ENCODE measurements at regions not wholly inside any gene's neighbourhood (a gene's known extent, or its start where the extent isn't known, plus 50 kb on each side); places are given as distances from the start of the nearest gene placed in this dataset.

DNA sequence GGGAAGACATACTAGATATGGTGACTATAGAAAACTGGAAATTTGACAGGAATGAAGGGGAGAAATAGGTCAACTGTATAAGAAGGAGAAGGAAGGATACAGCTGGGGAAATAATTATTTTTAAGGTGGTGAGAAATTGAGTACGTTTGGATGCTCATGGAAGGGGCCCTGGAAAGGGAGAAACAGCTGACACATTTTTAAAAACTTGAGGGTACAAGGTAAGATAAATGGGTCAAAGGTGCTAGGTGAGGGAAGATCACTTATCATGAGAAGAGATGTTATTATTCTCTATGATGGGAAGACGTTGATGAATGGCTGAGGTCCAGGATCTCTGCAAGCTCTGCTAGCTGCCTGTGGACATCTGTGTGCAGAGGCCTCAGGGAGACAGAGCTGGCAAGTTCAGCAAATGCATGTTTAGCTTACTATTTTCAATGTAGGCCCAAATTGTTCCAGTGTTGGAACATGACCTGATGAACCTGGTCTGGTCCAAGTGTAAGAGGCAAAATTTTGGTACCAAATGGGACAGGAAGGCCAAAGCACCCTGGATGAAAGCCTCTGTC lies 181.7 kb downstream of the MTRR start:
- DNase-seq (ENCODE audit: low read depth in 2 of 2): no peak

DNA sequence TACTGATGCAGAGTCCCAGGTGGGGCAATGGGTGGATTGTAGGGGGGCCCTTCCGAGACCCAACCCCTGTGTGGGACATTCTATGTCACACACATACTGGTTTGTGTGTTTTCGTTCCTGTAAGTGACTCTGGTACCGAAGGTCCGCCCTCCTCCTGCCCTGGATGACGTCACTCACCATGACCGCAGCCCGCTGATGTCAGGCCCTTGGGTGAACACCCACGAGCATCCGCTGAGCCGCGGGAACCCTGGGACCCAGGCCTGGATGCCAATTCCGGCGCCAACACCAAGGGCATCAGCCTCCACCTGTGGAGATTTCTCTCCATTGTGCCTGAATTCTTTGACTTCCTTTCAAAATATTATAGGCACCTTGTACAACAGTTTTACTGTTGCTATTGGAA lies 184.3 kb downstream of the MTRR start:
- DNase-seq (ENCODE audit: low read depth in 2 of 2): no peak

DNA sequence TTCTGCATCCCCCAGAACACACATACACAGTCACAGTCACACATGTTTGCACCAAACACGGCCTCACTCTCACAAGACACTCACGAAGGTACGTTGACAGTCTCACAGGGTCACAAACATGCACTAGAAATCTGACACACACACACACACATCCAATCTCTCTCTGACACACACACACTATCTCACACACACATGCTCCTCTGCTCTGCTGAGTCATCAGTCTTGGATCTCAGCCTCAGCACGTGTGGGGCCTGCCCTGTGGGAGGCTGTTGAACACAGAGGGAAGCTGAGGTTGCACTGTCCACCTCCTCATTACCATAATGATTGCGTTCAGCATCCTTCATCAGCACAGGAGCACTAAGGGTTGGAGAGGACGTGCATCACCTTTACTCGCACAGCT lies 188.8 kb downstream of the MTRR start:
- DNase-seq (ENCODE audit: low read depth in 2 of 2): no peak

DNA sequence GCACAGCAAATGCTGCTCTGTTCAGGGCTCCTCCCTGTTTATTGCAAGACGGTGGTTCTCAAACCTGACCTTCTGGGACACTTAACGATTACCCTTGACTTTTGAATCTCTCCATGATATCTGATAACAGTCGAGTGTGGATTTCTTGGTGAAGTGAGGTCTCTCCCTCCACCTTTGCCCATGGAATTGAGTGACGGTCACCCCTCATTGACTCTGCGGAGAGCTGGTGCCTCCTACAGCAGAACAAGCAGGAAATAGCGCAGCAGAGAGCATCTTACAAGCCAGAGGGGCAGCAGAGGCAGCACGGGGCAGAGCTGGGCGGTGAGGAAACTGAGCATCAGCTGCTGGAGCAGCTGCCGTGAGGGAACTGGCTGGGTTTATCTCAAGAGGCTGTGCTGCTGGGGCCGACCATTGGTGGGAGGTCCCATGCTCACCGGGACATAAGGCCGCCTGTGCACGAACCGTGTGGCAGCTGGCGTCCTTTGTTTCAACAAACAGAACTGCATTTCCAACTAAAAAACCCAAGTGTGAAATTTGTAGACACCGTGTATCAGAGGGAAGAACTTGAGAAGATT lies 189.8 kb downstream of the MTRR start:
- no peak for DNase-seq (ENCODE audit: low read depth in 2 of 2)

DNA sequence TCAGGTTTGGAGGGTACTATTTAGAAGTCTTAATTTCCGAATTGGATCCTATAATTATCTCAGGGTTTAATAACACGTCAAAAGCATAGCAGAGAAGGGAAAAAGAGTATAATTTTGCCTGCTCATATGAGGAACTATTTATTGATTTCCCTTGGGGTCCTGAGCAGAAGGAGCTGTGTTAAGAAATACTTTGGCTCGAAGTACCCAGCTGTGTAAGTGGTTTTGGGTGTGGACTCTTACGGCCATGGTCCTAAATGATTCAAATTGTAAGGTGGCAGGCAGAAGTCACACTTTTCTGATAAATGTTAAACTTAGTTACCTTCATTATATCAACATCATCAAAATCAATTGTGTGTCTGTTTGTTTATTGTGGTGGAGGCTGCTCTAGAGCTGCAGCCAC lies 190.4 kb downstream of the MTRR start:
- DNase-seq (ENCODE audit: low read depth in 2 of 2): no peak

DNA sequence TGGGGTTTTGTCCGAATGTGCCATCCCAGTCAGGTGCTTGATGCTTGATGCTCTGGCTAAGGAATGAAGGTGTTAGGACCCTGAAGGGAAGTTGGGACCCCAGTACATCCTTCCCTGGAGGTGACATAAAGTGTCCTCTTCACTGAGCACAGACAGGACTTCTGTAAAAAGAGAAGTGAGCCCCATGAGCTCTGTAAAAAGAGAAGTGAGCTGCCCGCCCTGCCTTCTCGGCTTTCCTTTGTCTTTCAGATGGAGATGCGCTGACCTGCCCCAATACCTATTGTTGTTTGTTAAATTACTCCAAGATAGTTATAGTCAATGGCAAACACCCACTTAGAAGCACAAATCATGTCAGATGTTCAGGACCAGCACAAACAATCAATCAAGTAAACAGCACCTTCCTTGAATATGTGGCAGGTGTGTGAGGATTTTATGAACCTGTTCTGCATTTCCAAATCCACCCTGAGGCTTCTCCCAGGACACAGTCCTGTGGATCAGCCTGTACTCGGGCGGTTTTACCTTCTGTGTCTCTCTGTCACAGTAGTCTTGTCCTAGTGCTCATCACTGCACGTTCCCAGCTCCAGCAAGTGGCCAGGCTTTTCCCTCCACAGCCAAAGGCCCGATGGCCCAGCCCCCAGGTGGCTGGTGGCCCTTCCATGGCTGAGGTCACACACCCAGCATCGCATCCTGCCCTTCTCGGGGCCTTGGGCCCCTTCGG lies 191.4 kb downstream of the MTRR start:
- DNase-seq (ENCODE audit: low read depth in 2 of 2): no peak

DNA sequence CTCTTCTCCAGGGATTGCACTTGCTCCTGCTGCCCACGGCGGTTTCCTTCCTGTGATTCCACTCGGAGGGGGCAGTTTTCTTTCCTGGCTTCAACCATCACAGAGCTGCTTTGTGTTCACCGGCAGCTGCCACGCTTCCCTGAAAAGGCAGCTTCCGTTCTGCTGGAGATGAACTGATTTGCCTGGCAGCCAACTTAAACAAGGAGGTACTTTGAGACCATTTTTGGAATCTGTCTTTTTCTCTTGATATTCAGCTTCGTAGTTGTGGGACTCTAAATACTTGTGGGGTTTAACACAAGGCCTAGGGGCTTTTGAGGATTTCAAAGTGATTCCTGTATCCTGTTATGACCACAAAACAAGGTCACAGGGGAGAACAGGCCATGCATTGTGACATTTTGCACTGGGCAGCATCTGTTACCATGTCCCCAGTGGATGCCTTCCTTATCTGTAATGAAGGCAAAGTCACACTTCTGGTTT lies 192.0 kb downstream of the MTRR start:
- no peak for DNase-seq (ENCODE audit: low read depth in 2 of 2)

DNA sequence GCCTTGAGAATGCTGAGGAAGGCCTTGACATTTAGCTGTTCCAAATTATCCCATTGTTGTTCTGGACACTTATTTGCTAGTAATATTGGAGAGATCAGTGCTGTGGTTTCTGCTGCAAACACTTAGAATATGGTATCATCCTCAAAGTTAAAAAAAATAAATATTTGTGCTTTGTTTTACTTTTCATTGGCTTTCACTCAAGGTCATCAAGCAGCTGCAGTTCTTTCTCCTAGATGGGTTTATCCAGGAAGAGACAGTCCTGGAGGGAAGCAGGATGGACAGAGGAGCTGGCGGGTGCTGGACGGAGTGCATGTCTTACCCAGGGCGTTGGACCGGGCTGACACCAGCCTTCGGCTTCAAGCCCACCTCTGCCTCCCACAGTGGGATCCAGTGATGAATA lies 193.6 kb downstream of the MTRR start:
- no peak for DNase-seq (ENCODE audit: low read depth in 2 of 2)

DNA sequence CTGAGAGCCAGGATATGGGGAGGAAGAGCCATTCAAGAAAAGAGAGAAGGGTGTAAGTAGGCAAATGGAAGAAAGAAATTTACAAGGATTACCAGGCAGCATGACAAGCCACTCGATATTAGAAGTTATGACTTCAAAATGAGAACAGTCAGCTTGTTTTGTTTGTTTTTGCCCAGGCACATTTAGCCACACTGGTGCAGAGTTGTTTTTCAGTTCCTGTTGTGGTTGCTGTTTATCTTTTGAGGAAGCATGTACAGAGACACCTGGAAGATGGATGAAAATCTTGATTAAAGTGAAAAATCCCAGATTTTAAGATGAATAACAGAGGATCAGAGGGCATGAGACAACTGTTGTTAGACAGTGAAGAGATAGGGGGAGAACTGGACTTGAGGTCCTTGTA lies 199.1 kb downstream of the MTRR start:
- DNase-seq (ENCODE audit: low read depth in 2 of 2): no peak

DNA sequence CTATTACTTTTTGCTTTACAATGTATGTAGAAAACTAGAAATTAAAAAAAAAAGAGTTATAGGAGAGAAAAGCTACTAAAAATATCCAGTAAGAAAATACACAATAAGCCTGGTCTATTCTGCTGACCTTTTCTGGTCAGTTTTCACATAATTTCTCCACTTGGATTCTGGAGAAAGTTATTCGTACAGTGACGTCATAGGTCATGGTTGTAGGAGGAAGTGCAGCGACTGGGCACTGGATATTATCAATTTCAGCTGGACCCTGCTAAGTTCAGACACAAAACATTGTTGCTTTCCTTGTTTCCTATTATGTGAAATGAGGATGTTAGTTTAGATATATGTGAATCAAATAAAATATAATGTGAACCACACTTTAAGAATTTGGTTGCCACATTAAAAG lies 201.2 kb downstream of the MTRR start:
- no peak for DNase-seq (ENCODE audit: low read depth in 2 of 2)

DNA sequence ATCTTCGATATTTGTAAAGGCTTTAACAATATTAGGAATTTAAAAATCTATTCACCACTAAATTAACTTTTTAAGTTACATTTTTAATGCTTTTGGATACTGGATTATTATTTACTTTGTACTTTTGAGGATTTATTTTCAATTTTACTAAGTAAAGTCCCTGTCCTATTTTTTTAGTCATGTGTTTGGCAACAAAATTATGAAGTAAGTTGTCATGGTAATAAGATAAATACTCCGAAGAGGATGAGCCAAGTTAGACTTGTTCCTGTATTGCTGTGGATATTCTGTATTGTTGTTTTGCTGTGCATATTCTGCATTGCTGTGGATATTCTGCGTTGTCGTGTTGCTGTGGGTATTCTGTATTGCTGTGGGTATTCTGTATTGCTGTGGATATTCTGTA lies 210.1 kb downstream of the MTRR start:
- no peak for DNase-seq (ENCODE audit: low read depth in 2 of 2)

DNA sequence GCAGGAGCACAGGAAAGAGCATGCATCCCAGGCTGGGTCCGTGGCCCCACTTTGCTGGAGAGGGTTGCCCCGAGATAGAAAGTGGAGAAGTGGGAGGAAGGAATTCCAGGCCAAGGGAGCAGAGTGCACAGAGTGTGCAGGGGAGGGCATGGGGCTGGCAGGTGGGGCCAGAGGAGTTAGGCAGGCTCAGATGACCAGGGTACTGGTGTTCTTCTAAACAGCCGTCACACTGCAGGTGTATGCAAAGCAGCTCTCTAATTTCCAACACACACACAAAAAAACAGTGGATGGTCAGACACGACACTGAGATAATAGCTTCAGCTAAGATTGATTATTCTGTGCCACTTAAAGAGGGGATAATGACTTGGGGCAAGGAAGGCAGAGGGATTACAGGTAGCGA lies 212.2 kb downstream of the MTRR start:
- DNase-seq (ENCODE audit: low read depth in 2 of 2): no peak

DNA sequence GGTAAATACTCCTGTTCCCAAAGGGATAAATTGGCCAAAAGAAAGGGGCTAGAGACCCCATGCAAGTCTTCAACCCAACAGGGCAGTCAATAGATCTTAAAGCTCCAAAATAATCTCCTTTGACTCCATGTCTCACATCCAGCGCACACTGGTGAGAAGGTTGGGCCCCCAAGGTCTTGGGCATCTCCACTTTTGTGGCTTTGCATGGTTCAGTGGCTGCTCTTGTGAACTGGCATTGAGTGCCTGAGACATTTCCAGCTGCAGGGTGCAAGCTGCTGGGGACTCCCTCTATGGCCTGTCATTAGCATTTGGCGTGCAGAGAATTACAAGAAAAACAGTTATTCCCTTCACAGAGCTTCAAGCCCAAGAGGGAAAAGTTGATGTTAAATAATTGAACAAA lies 224.7 kb downstream of the MTRR start:
- no peak for DNase-seq (ENCODE audit: low read depth in 2 of 2)

DNA sequence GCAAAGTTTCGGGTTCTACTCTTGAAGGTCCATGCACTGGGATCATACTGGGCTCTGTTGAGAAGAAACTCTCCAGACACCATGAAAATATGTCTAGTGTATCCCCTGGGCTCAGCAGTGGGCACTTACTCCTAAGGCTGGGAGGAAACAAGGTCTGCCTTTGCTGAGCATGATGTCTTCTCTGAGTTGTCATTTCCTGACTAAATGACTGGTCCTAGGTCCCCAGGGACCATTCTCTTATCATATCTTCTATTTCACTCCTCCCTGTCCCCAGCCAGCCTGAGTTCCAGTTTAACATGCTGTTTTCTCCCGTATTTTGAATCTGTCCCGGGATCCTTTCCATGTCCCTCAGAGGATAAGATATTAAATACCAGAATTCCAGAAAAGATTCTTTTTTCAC lies 225.4 kb downstream of the MTRR start:
- DNase-seq (ENCODE audit: low read depth in 2 of 2): no peak

DNA sequence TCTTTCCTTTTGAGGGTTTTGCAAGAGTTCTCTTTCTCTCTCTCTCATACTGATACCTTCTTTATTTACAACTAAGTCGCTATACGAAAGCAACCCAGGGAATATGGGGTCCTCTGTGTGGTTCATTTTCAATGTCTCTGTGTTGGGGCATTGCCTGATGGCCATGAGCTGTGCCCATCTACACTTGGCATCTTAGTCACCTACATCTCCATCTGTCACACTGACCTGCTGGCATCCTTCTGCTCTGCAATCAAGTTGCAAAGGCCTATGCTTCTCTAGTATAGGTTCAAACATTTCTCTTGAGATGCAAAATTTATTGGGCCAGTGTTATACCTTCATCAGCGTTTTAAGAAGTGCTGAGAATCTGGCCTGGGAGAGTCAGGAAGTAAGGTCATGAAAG lies 228.2 kb downstream of the MTRR start:
- DNase-seq (ENCODE audit: low read depth in 2 of 2): no peak

DNA sequence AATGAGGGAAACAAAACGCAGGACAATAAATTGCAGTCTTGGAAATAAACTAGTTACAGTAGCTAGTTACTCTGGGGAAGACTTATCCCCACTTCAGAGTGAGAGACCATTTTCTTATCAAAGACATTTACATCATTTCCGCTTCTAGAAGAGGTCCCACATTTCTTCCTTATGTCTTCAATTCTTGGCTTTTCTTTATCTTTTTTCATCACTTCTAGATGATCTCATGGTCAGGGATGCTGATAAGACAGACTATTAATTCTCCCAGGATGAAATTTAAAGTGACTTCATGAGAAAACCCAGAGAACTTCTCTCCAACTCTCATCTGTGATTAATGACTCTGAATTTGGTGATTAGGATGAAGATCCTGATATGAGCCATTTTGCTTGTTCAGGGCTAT lies 229.1 kb downstream of the MTRR start:
- DNase-seq (ENCODE audit: low read depth in 2 of 2): no peak

DNA sequence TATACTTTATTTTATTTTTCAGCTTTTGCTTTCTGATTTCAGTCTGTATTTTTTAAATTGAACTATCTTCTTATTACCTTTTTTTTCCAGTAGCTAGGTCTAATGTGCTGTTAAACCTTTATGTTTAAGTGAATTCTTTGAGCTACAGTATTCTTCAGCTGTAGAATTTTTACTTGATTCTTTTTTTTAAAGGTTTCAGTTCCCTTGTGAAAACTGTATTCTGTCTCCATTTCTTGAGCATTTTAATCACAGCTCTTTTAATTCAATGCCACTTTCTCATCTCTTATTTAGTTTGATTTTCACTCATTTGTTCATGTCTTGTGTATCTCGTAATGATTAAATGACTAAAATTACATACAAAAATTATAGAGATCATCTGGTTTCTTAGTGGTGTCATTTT lies 233.8 kb downstream of the MTRR start:
- no peak for DNase-seq (ENCODE audit: low read depth in 2 of 2)

DNA sequence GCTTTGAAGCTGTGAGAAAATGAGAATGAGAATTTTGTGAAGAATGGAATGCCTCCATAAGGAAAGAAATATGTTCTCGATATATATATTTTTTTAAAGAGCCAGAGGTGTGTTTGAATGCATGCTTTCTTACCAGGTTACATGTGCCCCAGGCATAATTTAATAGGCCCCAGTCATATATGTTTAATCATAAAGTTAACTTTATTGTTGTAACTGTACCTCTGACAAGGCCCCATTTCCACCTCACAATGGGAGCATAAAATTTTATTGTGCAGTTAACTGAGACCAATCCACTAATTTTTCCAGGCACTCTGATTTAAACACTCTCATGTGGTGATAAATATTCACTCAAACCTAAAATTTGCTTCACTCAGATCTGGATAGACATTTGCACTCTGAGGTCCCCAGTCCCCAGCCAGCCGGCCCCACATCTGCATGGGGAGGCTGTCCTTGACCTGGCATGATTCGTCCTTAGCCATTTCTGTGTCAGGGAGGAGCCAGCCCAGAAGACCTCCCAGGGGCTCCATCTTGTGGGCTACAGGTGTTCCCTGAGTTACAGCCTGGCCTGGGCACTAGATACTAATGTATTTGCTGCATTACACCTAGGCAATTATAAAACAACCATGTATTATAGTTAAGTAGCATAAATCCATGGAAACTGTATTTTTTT lies 245.8 kb downstream of the MTRR start:
- DNase-seq (ENCODE audit: low read depth in 2 of 2): no peak

DNA sequence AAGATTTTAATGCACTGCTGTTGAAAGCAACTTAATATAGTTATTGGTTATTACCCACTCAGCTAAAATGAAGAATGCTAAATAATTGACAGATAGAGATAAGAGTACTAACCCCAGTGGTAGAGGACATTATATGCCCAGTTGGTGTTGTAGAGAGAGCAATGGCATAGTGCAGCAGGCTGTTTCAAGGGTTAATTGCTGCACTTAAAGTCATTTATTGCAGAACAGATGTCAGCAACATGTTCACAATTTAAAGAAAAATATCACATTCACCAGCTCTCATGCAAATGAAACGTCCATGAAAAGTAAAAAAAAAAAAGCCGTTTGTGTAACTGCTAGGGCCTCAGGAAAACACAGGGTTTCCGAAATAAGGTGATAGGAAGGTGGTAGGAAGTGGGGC lies 254.6 kb downstream of the MTRR start:
- DNase-seq (ENCODE audit: low read depth in 2 of 2): no peak

DNA sequence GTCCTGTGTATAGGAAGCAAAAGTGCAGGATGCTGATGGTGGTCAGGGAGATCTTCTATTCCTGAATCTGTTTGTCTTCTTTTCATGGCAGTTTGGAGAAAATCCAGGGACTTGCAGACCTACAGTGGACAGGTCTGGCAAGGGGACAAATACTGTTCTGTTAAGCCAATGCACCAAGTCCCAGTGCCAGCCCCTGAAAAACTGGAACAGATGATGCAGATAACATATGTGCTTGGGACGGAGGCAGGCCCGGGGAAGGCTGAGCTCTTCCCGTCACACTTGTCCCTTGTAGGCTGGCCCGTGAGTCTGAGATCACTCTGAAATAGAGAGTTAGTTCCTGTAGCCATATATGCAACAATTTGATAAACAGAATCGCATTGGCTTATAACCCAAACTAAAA lies 265.7 kb downstream of the MTRR start:
- no peak for DNase-seq (ENCODE audit: low read depth in 2 of 2)

DNA sequence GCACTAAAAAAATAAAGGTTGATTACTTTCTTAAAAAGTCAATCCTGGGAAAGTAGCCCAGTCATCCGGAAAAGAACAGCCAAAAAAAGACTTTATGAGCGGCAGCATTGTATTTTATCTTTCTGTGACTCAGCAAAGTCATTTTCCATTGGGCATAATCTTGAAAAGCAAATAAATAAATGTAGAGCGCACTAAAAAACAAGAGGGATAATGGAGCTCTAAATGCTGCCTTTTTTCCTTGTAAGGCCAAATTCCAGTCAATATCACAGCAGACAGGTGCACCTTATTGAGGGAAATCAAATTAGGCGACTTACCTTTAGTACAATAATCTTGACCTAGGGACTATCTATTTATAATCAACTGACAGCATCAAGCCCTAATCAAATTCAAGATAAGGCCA lies 266.8 kb downstream of the MTRR start:
- DNase-seq (ENCODE audit: low read depth in 2 of 2): no peak

DNA sequence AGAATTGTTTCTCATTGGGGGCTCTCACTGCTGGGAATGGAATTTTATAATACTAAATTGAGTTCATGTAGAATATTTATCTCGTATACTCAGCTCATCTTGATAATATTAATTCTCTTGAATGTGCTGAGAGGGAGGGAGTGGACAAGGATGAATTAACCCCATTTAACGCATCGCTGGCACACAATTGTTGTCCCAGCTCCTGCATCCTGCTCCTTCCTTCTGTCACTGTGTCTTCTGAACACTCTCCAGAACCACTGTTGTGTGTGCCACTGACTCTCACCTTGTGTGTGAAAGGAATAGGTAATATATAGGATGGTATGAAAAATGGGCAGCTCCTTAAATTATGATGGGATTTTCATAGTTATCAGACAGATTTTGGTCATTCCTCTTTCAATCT lies 267.3 kb downstream of the MTRR start:
- DNase-seq (ENCODE audit: low read depth in 2 of 2): no peak

DNA sequence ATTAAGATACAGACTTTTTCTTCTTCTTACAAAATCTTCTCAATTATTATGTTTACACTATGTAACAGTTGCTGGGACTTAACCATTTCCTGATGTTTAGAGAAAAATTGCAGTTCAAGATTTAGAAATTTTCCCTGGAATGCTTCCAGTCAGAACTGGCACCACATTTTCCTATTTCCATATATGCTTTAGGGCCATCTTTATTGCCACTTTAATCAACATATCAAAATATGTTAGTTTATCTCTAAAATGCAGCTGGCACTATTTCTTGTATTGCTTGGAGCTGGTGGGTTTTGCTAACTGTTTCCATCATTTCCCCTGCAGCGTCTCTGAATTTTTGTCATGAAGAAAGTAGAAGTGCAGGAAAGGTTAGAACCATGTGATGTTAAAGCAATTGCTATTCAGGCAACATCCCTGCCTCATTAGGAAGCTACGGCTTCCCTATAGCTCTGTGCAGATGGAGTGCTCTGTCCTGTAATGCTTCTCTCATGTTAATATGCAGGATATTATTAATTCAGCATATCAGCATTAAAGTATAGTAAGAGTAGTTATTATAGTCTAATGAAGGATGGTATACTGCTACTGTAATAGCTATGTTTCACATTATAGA lies 269.1 kb downstream of the MTRR start:
- DNase-seq (ENCODE audit: low read depth in 2 of 2): no peak
